Activated CD4-positive, alpha-beta T cell treated with anti-CD3 and anti-CD28 coated beads, Interleukin-2, amount 50 U/mL, for 4 hours (primary cell): ENCODE measurements at regions not wholly inside any gene's neighbourhood (a gene's known extent, or its start where the extent isn't known, plus 50 kb on each side); places are given as distances from the start of the nearest gene placed in this dataset.
"Not testable (repeated sequence)": the region's sequence is repeated elsewhere in the genome, so short reads cannot be mapped to it uniquely, and the experiment has no call there.

Experiments used
- DNase-seq, 2 experiments: peaks; one replicate each; pipeline ENCODE4 v3.0.0-alpha.2; 2020

- no peak for DNase-seq
These were observed 50.0 kb upstream of the EMX2 start for GRCh38 chr10:117492504-117492903.

DNA sequence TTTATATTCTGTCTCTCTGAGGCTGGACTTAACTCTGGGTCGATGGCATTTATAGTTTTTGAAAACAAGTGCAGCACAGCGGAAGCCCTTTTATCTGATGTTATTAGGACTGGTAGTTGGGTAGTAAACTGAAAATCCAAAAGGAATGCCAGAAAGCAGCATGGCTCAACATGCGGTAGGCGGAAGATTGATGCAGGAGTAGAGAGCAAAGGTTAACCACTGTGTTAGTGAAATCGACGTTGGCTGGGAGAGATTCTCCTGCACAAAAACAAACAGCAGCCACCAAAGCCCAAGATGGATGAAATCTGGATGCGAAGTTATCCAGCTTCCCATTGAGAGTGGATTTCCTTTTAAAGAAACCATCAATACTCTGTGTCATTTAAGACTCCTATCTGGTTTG lies 54.5 kb upstream of the EMX2 start:
- no peak for DNase-seq

- DNase-seq = no peak
These were observed 55.9 kb upstream of the EMX2 start for GRCh38 chr10:117486606-117487005.

- DNase-seq = no peak
These were observed 59.4 kb upstream of the EMX2 start for GRCh38 chr10:117483056-117483590.

GRCh38 chr10:117481011-117481410 lies 61.5 kb upstream of the EMX2 start:
- DNase-seq = not testable (repeated sequence)

DNA sequence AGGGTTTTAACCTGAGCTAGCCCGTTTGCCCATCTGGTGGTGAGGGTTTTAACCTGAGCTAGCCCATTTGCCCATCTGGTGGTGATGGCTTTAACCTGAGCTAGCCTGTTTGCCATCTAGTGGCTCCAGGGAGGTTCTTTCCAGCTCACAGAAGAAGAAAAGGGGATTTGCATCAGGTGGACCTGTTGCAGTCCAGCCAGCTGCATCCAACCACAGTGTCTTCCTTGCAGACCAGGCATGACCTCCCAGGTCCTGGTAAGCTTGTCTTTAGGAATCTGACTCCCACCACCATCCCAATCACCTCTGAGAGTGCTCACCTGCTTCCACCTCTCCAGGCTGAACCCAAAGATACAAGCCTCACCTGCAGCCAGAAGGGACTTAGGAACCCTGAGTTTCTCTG lies 62.4 kb upstream of the EMX2 start:
- DNase-seq = no peak

GRCh38 chr10:117477961-117478670 lies 64.4 kb upstream of the EMX2 start:
- no peak for DNase-seq

DNA sequence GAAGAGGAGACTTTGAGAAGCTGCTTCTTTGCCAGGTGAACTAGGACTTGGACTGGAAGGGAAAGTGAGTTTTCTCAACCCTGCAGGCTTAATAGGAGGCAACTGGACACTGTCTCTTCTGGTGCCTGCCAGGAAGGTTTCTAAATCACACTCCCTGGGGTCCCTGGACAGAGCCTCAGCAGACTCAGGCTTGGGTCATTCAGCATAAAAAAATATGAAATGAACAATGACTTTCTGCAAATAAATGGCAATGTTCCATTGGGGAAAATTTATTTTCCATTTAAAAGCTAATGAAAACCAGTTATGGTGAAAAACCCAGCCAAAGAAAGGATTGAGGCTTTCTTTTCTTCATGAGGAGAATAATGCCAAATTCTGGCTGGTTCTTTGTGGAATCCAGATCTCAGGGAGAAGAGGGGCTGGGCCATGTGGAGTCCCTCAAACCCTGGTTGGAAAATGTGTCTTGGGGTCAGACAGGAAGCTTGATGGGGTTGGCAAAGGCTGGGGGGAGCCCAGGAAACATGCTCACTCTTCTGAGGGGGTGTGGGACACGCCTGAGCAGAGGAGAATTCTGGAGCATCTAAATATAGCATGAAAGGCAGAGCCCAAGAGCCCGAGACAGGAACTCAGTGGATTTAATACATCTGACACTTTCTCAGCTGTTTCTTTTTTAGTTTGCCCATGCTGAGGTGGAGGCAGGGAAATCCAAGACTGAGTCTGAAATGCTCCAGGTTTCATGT lies 65.2 kb upstream of the EMX2 start:
- no peak for DNase-seq

GRCh38 chr10:117476716-117477115 lies 65.8 kb upstream of the EMX2 start:
- DNase-seq = no peak

DNA sequence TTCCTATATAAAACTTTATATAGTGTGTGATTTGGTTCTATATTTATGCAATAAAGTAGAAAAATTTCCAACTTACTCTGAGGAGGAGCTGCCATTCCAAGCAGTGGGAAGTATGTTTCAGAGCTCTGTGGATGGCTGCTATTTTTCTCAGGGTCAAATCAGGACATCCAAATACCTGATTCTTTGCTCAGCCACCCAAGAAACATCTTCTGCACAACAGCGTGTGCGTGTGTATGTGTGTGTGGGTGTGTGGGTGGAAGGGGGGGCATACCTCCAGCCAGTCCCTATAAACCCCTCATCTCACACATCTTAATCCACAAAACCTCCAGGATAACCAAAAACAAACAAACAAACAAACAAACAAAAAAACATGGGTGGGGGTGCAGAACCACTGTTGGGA lies 66.3 kb upstream of the EMX2 start:
- DNase-seq = no peak

GRCh38 chr10:117472872-117473271 lies 69.7 kb upstream of the EMX2 start:
- no peak for DNase-seq

DNA sequence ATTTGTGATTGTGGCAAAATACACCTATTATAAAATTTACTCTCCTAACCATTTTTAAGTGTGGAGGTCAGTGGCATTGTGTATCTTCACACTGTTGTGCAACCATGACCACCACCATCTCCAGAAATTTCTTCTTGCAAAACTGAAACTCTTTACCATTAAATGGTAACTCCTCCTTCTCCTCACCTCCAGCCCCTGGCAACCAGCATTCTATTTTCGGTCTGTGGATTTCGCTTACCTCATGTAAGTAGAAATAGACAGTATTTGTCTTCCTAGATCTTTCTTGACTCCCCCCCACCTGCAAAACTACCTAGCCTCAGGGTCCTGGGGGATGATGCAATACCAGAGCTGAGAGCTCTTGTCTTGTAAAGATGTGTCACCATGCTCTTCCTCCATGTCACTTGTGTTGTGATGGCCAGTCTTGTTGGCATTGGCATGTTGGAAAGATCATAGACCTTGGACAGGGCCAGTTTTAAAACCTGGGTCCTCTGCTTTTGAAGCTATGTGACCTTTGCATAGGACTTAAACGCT lies 71.1 kb upstream of the EMX2 start:
- DNase-seq = no peak

DNA sequence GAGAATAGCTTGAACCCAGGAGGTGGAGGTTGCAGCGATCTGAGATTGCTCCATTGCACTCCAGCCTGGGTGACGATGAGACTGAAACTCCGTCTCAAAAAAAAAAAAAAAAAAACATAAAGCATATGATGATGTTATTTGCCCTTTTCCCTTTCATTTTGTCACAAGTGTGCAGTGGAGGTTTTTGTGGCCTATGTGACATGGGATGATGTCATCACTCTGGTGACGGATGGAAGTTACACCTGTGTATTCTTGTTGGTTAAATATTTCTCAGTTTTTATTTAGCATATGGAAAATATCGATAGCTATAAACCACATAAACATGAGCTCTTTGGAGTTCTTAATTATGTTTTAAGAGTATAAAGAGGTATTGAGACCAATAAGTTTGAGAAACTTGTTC lies 71.8 kb upstream of the EMX2 start:
- DNase-seq = no peak

DNA sequence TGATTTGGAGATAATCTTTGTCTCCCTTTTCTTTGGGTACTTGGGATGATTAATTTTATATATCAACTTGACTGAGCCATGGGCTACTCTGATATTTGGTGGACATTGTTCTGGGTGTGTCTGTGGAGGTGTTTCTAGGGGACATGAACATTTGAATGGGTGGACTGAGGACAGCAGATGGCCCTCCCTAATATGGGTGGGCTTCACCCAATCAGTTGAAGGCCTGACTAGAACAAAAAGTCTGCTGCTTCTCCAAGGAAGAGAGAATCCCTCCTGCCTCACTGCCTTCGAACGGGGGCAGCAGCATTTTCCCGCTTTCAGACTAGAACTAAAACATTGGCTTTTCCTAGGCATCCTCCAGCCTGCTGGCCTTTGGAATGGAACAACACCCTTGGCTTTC lies 73.9 kb upstream of the EMX2 start:
- DNase-seq = no peak

DNA sequence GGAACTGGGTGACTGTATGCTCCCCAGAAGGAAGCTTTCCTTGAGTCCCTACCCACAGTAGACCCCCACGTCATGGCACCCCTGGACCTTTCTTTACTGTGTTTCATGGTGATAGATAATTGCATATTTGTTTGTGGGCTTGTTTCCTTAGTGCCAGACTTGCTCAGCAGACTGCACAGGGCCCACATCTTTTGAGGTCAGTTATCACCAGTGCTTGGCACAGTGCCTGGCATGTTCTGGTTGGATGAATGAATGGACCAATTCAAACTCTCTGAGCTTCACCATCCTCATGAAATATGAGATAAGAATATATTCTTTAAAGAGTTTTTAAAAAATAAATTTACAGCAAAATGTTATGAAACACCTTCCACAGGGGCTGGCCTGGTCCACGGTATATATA lies 78.4 kb upstream of the EMX2 start:
- no peak for DNase-seq

- DNase-seq = no peak
These were observed 79.0 kb upstream of the EMX2 start for GRCh38 chr10:117463545-117463920.

DNA sequence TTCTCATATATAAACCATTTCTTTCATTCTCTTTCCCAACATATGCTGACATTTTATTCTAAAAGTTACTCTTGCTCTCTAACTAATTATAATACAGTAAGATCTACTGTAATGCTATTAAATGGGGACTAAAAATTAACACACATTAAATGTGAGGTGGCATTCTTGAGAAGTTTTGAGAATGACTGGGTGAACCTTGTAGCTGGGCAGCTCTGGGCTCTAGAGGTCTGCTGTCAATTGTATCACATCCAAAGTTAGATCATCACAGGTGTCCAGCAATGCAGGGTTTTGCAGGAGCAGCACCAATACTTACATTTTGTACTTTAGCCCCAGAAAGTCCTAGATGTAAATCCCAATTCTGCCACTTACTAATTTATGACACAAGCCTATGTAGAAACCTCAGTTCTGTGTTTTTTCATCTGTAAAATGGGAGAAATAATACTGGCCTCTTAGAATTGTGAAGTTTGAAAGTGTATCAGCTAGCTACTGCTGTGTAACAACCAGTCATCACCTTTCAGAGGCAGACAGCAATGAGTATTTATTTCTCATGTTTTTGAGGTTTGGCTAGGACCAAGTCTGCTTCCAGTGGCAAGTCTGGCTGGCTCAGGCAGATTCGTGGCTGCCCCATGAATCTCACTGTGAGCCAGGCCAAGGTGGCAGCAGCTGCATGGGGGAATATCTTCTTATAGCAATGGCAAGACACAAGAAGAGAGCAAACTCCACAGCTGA lies 79.6 kb upstream of the EMX2 start:
- no peak for DNase-seq

DNA sequence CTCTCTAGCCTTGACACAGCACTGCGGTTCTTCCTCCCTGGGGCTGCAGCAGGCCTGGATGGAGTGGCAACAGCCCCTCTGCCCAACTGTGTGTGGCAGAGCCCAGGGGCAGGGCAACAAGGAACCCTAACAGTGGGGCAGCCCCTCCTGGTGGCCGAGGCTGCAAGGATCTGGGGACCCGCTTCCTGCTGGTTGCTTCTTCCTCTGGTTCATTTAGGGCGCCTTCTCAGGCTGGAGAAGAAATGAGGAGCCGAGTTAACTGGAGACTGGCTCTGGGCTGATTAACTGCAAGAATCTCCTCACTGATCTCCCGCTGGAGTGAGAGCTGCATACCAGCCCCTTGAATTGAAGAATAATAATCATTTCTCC lies 80.1 kb upstream of the EMX2 start:
- no peak for DNase-seq

DNA sequence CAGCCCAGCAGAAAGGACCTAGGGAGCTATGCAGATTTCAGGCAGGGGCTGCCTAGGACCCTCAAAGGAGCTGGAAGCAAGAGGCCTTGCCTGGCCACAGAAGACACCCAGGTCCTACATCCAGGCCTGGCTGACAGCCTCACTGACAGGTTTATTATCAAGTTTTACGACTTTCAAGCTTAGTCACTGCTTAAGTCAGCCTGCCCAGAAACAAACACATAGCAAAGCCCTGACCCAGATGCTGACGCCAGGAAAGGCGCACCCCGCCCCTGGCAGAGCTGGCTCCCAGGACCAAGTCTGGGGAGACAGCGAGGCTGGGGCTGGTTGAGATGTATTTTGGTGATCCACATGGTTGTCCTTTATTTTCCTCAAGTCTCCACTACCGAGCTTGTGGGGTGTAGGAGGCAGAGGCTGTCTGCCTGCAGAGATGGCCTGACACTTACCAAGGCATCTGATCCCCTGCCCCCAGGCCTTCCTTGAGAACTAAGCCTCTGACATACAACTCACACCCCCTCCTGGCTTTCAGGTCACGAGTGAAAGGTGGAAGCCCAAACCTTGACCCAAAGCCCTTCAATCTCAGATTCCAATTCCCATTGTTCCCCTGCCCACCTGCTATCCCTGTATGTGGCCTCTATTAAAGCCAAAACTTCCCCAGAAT lies 80.7 kb upstream of the EMX2 start:
- no peak for DNase-seq

- no peak for DNase-seq
These were observed 81.4 kb upstream of the EMX2 start for GRCh38 chr10:117460846-117461765.

DNA sequence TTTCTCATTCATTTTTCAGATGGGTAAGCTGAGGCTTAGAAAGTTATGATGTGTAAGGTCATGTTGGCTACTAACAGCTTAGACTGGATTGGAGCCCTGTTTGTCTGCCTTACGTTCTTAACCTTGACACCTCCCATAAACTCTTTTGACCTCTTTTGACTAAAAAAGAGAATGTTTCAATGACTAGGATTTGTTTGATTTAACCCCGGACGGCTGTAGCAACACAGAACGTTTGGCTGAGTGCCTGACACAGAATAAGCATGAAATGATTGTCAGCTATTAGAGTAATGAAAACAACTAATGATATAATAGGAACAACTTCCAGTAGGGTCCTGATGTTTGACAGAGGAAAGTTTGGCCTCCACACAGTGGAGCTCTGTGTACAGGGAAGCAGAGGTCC lies 83.3 kb upstream of the PDZD8 start:
- no peak for DNase-seq

DNA sequence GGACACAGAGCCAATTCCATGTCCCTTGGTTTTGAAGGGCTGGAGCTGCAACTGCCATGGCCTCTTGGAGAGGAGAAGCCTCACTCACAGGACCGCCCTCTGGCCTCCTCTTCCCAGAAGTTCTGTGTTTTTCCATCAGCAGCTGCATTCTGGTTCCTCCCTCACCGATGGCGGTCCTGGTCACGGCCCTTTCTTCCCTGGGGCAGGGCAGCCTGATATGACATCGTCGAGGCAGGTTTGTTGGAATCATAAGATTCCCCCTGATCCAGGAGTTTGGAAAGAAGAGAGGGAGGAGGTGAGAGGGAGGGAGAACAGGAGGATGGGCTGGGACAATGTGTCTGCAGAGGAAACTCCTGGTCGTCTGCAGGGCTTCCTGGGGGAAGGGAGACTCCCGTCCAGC lies 82.7 kb upstream of the PDZD8 start:
- no peak for DNase-seq
